Upper lobe of left lung (tissue), 6 donors: ENCODE measurements at regions not wholly inside any gene's neighbourhood (a gene's known extent, or its start where the extent isn't known, plus 50 kb on each side); places are given as distances from the start of the nearest gene placed in this dataset.

Experiments used
- ATAC-seq, 2 donors: fragments of 200-7000 bp; cut with Tn5 transposase; one replicate each; pipeline ENCODE4 v1.9.1; 2022; ENCODE audit warnings: mild to moderate bottlenecking in 2 of 2, moderate library complexity in 2 of 2; ENCODE audit not compliant: low FRiP score in 2 of 2
- DNase-seq, 2 donors: peaks; one replicate each; pipeline ENCODE4 v3.0.0-alpha.2; 2019 to 2020
- H3K27ac ChIP-seq, 4 donors: fragments of 200-600 bp; sonication (generic); one replicate each; pipeline ENCODE4 v1.5.1; 2016 to 2019
- H3K27me3 ChIP-seq, 4 donors: fragments of 200-600 bp; sonication (generic); one replicate each; pipeline ENCODE4 v1.5.1; 2017 to 2019
- H3K36me3 ChIP-seq, 4 donors: fragments of 200-600 bp; sonication (generic); one replicate each; pipeline ENCODE4 v1.5.1; 2016 to 2019
- H3K4me1 ChIP-seq, 4 donors: fragments of 200-600 bp; sonication (generic); one replicate each; pipeline ENCODE4 v1.5.1; 2018 to 2019
- H3K4me3 ChIP-seq, 4 donors: fragments of 200-600 bp; sonication (generic); one replicate each; pipeline ENCODE4 v1.5.1; 2017 to 2019; ENCODE audit warnings: mild to moderate bottlenecking in 2 of 4, moderate library complexity in 1 of 4
- H3K9me3 ChIP-seq, 4 donors: fragments of 200-600 bp; sonication (generic); one replicate each; pipeline ENCODE4 v1.5.1; 2018 to 2019
- CTCF ChIP-seq, 6 experiments: fragments of 450-650 bp in 4 of 6; fragments of 200-600 bp in 2 of 6; sonication (generic) in 2 of 6; IDR thresholded peaks; one replicate each; pipeline ENCODE4 v1.5.1; 2016 to 2019; ENCODE audit warnings: antibody characterized with exemption in 6 of 6
- EP300 ChIP-seq, 4 donors: sonication (generic); formaldehyde crosslinking; IDR thresholded peaks; one replicate each; pipeline ENCODE4 v1.5.1; 2017; ENCODE audit warnings: antibody characterized with exemption in 4 of 4, control low read depth in 2 of 4
- POLR2A ChIP-seq, 4 donors: fragments of 450-650 bp; IDR thresholded peaks; one replicate each; pipeline ENCODE4 v1.5.1; 2016 to 2017; ENCODE audit warnings: antibody characterized with exemption in 4 of 4, mild to moderate bottlenecking in 2 of 4
- POLR2AphosphoS5 ChIP-seq, 2 donors: sonication (generic); formaldehyde crosslinking; IDR thresholded peaks; one replicate each; pipeline ENCODE4 v1.5.1; 2017; ENCODE audit warnings: antibody characterized with exemption in 2 of 2
- WGBS, 2 donors: methylation state at CpG; one replicate each; pipeline ENCODE4 v1.1.5; 2017 to 2018; 5-methylcytosine and 5-hydroxymethylcytosine counted together
- donor health status: DM: no; HTN: no; CAD: no; lungs with moderate emphysema.
- donor health status: DM: no; HTN: yes; CAD: no; lungs with severe emphysema.

DNA sequence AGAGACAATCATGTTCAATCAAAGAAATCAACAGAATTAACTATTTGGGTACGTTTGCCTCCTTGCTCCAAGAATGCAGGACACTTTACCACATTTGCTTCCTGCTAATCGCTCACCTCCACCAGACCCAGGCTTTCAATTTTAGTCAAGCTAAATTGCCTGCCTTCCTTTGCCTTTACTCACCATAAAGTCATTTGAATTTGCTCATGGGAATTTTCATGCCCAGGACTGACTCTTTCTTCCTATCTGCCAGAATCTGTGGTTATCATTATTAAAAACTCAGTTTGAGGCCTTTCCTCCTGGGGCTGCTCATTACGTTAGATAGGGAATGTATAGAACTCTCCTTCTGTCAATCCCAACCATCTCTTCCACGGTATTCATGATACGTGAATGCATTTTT, 1935.3 kb upstream of the WWC1 start:
- Histone ChIP-seq H3K4me3 (no peak overlapping the region), H3K36me3 (no peaks in the 10 kb centered on the region), H3K27ac (no peak overlapping the region), H3K4me1 (no peaks in the 10 kb centered on the region), H3K9me3 (no peaks in the 10 kb centered on the region), H3K27me3 (no peaks in the 10 kb centered on the region)
- TF ChIP-seq EP300 (IDR thresholded peaks at IDR 0.05) (no peak), POLR2A (IDR thresholded peaks at IDR 0.05) (no peak), CTCF (IDR thresholded peaks at IDR 0.05) (no peak), POLR2AphosphoS5 (IDR thresholded peaks at IDR 0.05) (no peak)
- DNase-seq: no peak
- WGBS, 2 donors: 80 to 89% methylated on average over 5 of the region's 5 CpGs
- no peak for ATAC-seq

DNA sequence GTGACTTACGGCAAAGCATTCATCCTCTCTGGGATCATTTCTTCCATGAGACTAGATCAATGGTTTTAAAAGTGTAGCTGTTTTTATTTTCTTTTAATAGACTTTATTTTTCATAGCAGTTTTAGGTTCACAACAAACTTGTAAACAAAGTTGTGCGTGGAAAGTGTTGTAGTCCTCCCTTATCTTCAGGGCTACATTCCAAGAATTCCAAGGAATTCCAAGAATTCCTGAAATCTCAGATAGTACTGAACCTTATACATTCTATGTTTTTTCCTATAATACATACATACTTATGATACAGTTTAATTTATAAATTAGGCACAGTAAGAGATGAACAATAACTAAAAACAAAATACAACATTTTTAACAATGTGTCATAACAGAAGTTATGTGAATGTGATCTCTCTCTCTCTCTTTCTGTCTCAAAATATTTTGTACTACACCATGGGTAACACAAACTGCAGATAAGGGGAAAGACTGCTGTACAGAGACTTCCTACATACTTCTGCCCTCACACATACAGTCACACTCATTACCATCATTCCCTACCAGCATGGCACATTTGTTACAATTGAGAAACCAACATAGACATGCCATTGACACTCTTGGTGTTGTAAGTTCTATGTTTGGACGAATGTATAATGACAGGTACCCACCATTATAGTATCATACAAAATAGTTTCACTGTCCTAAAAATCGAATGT, 1933.2 kb upstream of the WWC1 start:
- Histone ChIP-seq H3K27me3 (no peaks in the 10 kb centered on the region), H3K9me3 (peaks cover 0 to 8% (median 3%) of the 10 kb centered on the region in 4 donors), H3K27ac (no peak overlapping the region), H3K4me3 (no peak overlapping the region), H3K4me1 (no peaks in the 10 kb centered on the region), H3K36me3 (no peaks in the 10 kb centered on the region)
- TF ChIP-seq EP300 (IDR thresholded peaks at IDR 0.05): no peak
- no peak for TF ChIP-seq POLR2AphosphoS5 (IDR thresholded peaks at IDR 0.05)
- TF ChIP-seq CTCF (IDR thresholded peaks at IDR 0.05): no peak
- TF ChIP-seq POLR2A (IDR thresholded peaks at IDR 0.05): no peak
- no peak for DNase-seq
- ATAC-seq: no peak
- WGBS, 2 donors: 65 to 73% methylated on average over 4 of the region's 4 CpGs

GRCh38 chr5:166363087-166363760, 1928.2 kb upstream of the WWC1 start:
- Histone ChIP-seq H3K9me3 (peaks cover 0 to 8% (median 3%) of the 10 kb centered on the region in 4 donors), H3K36me3 (no peaks in the 10 kb centered on the region), H3K27ac (no peak overlapping the region), H3K4me1 (no peaks in the 10 kb centered on the region), H3K4me3 (no peak overlapping the region), H3K27me3 (no peaks in the 10 kb centered on the region)
- no peak for TF ChIP-seq POLR2A (IDR thresholded peaks at IDR 0.05)
- TF ChIP-seq CTCF (IDR thresholded peaks at IDR 0.05): no peak
- no peak for TF ChIP-seq POLR2AphosphoS5 (IDR thresholded peaks at IDR 0.05)
- TF ChIP-seq EP300 (IDR thresholded peaks at IDR 0.05): no peak
- DNase-seq: no peak
- no peak for ATAC-seq
- 52 to 65% methylated on average over 6 of the region's 6 CpGs for WGBS, 2 donors

GRCh38 chr5:166365164-166365563, 1926.3 kb upstream of the WWC1 start:
- ATAC-seq (no peak), DNase-seq (no peak)
- Histone ChIP-seq H3K4me1 (no peaks in the 10 kb centered on the region), H3K9me3 (peaks cover 0 to 8% (median 3%) of the 10 kb centered on the region in 4 donors), H3K27me3 (no peaks in the 10 kb centered on the region), H3K27ac (no peak overlapping the region), H3K36me3 (no peaks in the 10 kb centered on the region), H3K4me3 (no peak overlapping the region)
- 48 to 62% methylated on average over 4 of the region's 4 CpGs for WGBS, 2 donors
- TF ChIP-seq EP300 (IDR thresholded peaks at IDR 0.05): no peak
- TF ChIP-seq CTCF (IDR thresholded peaks at IDR 0.05): no peak
- TF ChIP-seq POLR2A (IDR thresholded peaks at IDR 0.05): no peak
- no peak for TF ChIP-seq POLR2AphosphoS5 (IDR thresholded peaks at IDR 0.05)
